PC-9 (cell line): ENCODE measurements at regions not wholly inside any gene's neighbourhood (a gene's known extent, or its start where the extent isn't known, plus 50 kb on each side); places are given as distances from the start of the nearest gene placed in this dataset.

Experiments
- EZH2 ChIP-seq: fragments of 200-600 bp; sonication (generic); IDR thresholded peaks from 2 replicates; pipeline ENCODE4 v1.8.0; 2017; ENCODE audit warnings: antibody characterized with exemption, low read depth
- TF ChIP-seq, protein P1 (sequence below): fragments of 200-600 bp; sonication (generic); conservative IDR thresholded peaks from 2 replicates; pipeline ENCODE4 v1.6.1; 2017; ENCODE audit warnings: mixed run types, antibody characterized with exemption, mild to moderate bottlenecking, moderate library complexity

DNA sequence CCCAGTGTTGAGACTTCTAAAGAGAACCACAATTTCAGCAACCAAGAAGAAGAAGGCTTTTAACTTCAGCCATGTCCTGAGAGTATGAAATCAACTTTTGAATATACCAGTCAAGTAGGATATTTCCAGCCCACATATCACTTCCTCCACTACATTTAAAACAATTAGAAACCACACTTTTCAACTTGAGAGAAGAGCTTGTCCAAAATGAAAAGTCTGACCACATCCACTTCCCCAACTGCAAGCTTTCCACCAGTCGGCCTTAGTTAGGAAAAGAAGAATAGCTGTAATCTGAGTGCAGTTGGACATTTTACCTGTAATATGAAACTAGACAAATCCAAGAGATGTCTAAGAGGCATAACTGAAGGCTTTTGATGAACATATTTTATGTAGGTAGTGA is 101.9 kb upstream of the SLC7A11 start:
- TF ChIP-seq, protein P1, sequence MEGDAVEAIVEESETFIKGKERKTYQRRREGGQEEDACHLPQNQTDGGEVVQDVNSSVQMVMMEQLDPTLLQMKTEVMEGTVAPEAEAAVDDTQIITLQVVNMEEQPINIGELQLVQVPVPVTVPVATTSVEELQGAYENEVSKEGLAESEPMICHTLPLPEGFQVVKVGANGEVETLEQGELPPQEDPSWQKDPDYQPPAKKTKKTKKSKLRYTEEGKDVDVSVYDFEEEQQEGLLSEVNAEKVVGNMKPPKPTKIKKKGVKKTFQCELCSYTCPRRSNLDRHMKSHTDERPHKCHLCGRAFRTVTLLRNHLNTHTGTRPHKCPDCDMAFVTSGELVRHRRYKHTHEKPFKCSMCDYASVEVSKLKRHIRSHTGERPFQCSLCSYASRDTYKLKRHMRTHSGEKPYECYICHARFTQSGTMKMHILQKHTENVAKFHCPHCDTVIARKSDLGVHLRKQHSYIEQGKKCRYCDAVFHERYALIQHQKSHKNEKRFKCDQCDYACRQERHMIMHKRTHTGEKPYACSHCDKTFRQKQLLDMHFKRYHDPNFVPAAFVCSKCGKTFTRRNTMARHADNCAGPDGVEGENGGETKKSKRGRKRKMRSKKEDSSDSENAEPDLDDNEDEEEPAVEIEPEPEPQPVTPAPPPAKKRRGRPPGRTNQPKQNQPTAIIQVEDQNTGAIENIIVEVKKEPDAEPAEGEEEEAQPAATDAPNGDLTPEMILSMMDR = no peak
- TF ChIP-seq EZH2 = no peak
